HuH-7 (cell line): ENCODE measurements at regions not wholly inside any gene's neighbourhood (a gene's known extent, or its start where the extent isn't known, plus 50 kb on each side); places are given as distances from the start of the nearest gene placed in this dataset.

Experiments used
- DNase-seq: peaks from one replicate; pipeline ENCODE4 v3.0.0; 2011; ENCODE audit warnings: low spot score

GRCh38 chr18:56380685-56381084 is 257.7 kb downstream of the TXNL1 start:
- DNase-seq, result no peak

GRCh38 chr18:56379256-56379655 is 259.1 kb downstream of the TXNL1 start:
- no peak for DNase-seq

- no peak for DNase-seq
Measured at GRCh38 chr18:56377231-56377630, 261.2 kb downstream of the TXNL1 start.

- no peak for DNase-seq
Measured at GRCh38 chr18:56374007-56374655, 264.3 kb downstream of the TXNL1 start.

GRCh38 chr18:56373601-56374000 is 264.8 kb downstream of the TXNL1 start:
- DNase-seq, result no peak

- DNase-seq, result no peak
Measured at GRCh38 chr18:56368066-56368465, 270.3 kb downstream of the TXNL1 start.

GRCh38 chr18:56358608-56359280 is 279.6 kb downstream of the TXNL1 start:
- no peak for DNase-seq

GRCh38 chr18:56353663-56354260 is 284.6 kb downstream of the TXNL1 start:
- no peak for DNase-seq

GRCh38 chr18:56351911-56352500 is 286.4 kb downstream of the TXNL1 start:
- no peak for DNase-seq

- DNase-seq, result no peak
Measured at GRCh38 chr18:56337507-56337906, 300.9 kb downstream of the TXNL1 start.

- no peak for DNase-seq
Measured at GRCh38 chr18:56333839-56334238, 304.6 kb downstream of the TXNL1 start.

GRCh38 chr18:56333146-56333545 is 305.2 kb downstream of the TXNL1 start:
- no peak for DNase-seq

GRCh38 chr18:56332371-56332770 is 306.0 kb downstream of the TXNL1 start:
- no peak for DNase-seq

GRCh38 chr18:56330366-56331110 is 307.9 kb downstream of the TXNL1 start:
- no peak for DNase-seq

- no peak for DNase-seq
Measured at GRCh38 chr18:56329536-56329935, 308.9 kb downstream of the TXNL1 start.

GRCh38 chr18:56327191-56327885 is 311.1 kb downstream of the TXNL1 start:
- DNase-seq, result no peak

- no peak for DNase-seq
Measured at GRCh38 chr18:56326336-56327072, 311.9 kb downstream of the TXNL1 start.

GRCh38 chr18:56323673-56324072 is 314.7 kb downstream of the TXNL1 start:
- no peak for DNase-seq

- DNase-seq, result no peak
Measured at GRCh38 chr18:56322406-56322805, 316.0 kb downstream of the TXNL1 start.

- DNase-seq, result no peak
Measured at GRCh38 chr18:56321470-56321869, 316.9 kb downstream of the TXNL1 start.

GRCh38 chr18:56319953-56320352 is 318.4 kb downstream of the TXNL1 start:
- DNase-seq, result no peak
